ENCODE measurements at regions not wholly inside any gene's neighbourhood (a gene's known extent, or its start where the extent isn't known, plus 50 kb on each side); places are given as distances from the start of the nearest gene placed in this dataset.
"Not testable (repeated sequence)": the region's sequence is repeated elsewhere in the genome, so short reads cannot be mapped to it uniquely, and the experiment has no call there.

DNA sequence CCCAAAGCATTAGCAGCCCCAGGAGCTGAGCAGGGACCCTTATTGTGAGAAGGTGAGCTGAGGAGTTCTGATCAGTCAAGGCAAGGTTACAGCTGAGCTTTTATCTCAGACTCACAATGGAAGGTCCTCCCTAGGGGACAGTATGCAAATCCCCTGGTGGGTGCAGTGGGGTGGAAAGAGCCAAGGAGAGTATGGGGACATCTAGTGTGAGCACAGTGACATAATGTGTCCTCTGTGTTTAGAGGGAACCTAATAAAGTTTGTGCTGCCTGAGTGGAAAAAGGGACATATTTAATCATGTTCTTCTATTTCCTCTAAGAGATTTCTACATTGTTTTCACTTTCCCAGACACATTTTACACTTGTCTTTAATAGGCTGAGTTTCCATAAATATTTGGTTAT lies 438.0 kb downstream of the RPIA start:
- H3K27ac ChIP-seq; H3K4me3 ChIP-seq; intact Hi-C loops (cut with DNase I); H3K36me3 ChIP-seq (ENCODE audit: insufficient read depth in 1 of 2, low read depth in 1 of 2); ATAC-seq; H3K4me1 ChIP-seq; H3K9me3 ChIP-seq; DNase-seq; H3K27me3 ChIP-seq (ENCODE audit: insufficient read depth in 3 of 3, low read length in 2 of 3): not testable (repeated sequence)

DNA sequence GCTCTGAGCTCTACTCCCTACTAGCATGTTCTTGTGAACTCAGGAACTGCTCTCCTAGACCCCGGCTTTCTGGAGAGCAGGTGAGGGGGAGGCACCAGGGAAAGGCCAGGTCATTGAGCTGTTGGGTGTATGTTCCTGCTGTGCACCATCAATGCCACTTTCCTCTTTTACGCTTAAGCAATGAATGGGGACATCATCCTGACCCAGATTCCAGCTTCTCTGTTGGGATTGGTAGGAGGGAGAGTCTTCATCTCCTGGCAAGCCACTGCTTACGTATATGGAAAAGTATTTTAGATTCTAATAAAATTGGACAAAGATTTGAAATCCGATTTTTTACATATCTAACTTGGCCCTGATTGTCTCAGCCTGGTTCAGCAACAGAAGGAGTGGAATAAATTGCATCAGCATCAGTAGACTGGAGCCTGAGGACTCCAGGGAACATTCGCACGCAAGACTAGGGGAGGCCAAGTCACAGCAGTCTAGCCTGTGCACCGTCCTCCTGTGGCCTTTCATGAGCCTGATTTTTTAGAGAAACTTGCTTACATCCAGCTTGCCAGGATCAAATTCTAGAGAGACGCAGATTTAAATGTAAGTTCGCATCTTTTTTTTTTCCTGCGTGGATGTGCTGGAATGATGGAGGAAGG lies 439.3 kb downstream of the RPIA start:
- ATAC-seq; H3K36me3 ChIP-seq (ENCODE audit: insufficient read depth in 1 of 2, low read depth in 1 of 2); H3K27ac ChIP-seq; H3K9me3 ChIP-seq; H3K27me3 ChIP-seq (ENCODE audit: insufficient read depth in 3 of 3, low read length in 2 of 3); H3K4me3 ChIP-seq; intact Hi-C loops (cut with DNase I); H3K4me1 ChIP-seq: not testable (repeated sequence)
- DNase-seq = peak in 1 of 2 donors; percentile 50
- WGBS, 3 donors = 75% methylated on average over 9 to 10 of the region's 10 CpGs

- WGBS, 3 donors = 23 to 30% (median 29%) methylated on average over 4 to 5 of the region's 5 CpGs
- intact Hi-C loops (cut with DNase I) = not testable (repeated sequence)
Measured at GRCh38 chr2:89142959-89143358, 451.5 kb downstream of the RPIA start.

GRCh38 chr2:89145342-89145741 lies 453.9 kb downstream of the RPIA start:
- H3K9me3 ChIP-seq; H3K4me1 ChIP-seq; DNase-seq; H3K27me3 ChIP-seq (ENCODE audit: insufficient read depth in 3 of 3, low read length in 2 of 3); ATAC-seq; H3K27ac ChIP-seq; H3K36me3 ChIP-seq (ENCODE audit: insufficient read depth in 1 of 2, low read depth in 1 of 2); H3K4me3 ChIP-seq; intact Hi-C loops (cut with DNase I): not testable (repeated sequence)
- WGBS, 3 donors = 92 to 100% (median 95%) methylated on average over 1 of the region's 1 CpG

More at GRCh38 chr2:89142959-89143358, 451.5 kb downstream of the RPIA start:
- not testable (repeated sequence) for H3K36me3 ChIP-seq (ENCODE audit: insufficient read depth in 1 of 2, low read depth in 1 of 2); H3K4me1 ChIP-seq; H3K9me3 ChIP-seq; H3K27ac ChIP-seq; H3K4me3 ChIP-seq; H3K27me3 ChIP-seq (ENCODE audit: insufficient read depth in 3 of 3, low read length in 2 of 3); DNase-seq; ATAC-seq

GRCh38 chr2:89148256-89148655 lies 456.8 kb downstream of the RPIA start:
- H3K36me3 ChIP-seq (ENCODE audit: insufficient read depth in 1 of 2, low read depth in 1 of 2); H3K27ac ChIP-seq; H3K4me1 ChIP-seq; ATAC-seq; H3K4me3 ChIP-seq; intact Hi-C loops (cut with DNase I); H3K9me3 ChIP-seq; DNase-seq; H3K27me3 ChIP-seq (ENCODE audit: insufficient read depth in 3 of 3, low read length in 2 of 3): not testable (repeated sequence)
- 8 to 13% (median 8%) methylated on average over 2 of the region's 2 CpGs for WGBS, 3 donors

DNA sequence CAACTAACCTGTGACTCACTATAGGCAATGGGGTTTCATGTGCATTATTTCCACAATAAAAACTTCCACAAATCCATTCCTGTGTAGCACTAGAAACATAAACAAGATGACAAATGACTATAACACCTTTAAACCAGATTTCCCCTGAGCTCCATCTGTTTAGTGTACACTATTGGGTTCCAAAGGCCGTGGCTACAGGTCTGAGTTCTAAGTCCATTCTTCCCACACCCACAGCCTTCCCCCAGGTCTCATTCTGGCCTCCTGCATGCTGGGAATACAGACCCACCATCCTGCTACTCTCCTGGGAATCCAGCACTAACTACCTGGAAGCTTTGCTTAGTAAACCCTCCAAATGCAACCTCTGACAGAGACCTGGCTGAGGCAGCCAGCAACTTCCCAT lies 460.2 kb downstream of the RPIA start:
- intact Hi-C loops (cut with DNase I); ATAC-seq: not testable (repeated sequence)

GRCh38 chr2:89152501-89152900 lies 461.0 kb downstream of the RPIA start:
- H3K36me3 ChIP-seq (ENCODE audit: insufficient read depth in 1 of 2, low read depth in 1 of 2); H3K4me1 ChIP-seq; H3K27ac ChIP-seq; H3K4me3 ChIP-seq; H3K9me3 ChIP-seq; DNase-seq; intact Hi-C loops (cut with DNase I); H3K27me3 ChIP-seq (ENCODE audit: insufficient read depth in 3 of 3, low read length in 2 of 3); ATAC-seq: not testable (repeated sequence)

More for the DNA sequence above, 460.2 kb downstream of the RPIA start:
- not testable (repeated sequence) for H3K4me1 ChIP-seq; H3K27ac ChIP-seq; DNase-seq; H3K9me3 ChIP-seq; H3K27me3 ChIP-seq (ENCODE audit: insufficient read depth in 3 of 3, low read length in 2 of 3); H3K36me3 ChIP-seq (ENCODE audit: insufficient read depth in 1 of 2, low read depth in 1 of 2); H3K4me3 ChIP-seq
- WGBS, 3 donors = 80% methylated on average over 1 of the region's 1 CpG; no CpG with 5 or more reads in 2 of the 3 donors

GRCh38 chr2:89153210-89153609 lies 461.7 kb downstream of the RPIA start:
- H3K27me3 ChIP-seq (ENCODE audit: insufficient read depth in 3 of 3, low read length in 2 of 3); H3K4me1 ChIP-seq; intact Hi-C loops (cut with DNase I); H3K4me3 ChIP-seq; H3K36me3 ChIP-seq (ENCODE audit: insufficient read depth in 1 of 2, low read depth in 1 of 2); H3K27ac ChIP-seq; H3K9me3 ChIP-seq; ATAC-seq: not testable (repeated sequence)
- peak; percentile 13 to 53 for DNase-seq
- 9 to 25% (median 14%) methylated on average over 2 of the region's 2 CpGs for WGBS, 3 donors
